ENCODE measurements at regions not wholly inside any gene's neighbourhood (a gene's known extent, or its start where the extent isn't known, plus 50 kb on each side); places are given as distances from the start of the nearest gene placed in this dataset.

- TF ChIP-seq TEAD4 (IDR thresholded peaks at IDR 0.05) (no peak), CREB1 (IDR thresholded peaks at IDR 0.05; ENCODE audit: low read depth) (no peak), FOXM1 (IDR thresholded peaks at IDR 0.05; ENCODE audit: borderline replicate concordance, low read depth) (no peak), NFIC (IDR thresholded peaks at IDR 0.05) (no peak)
- TF ChIP-seq, protein P1, sequence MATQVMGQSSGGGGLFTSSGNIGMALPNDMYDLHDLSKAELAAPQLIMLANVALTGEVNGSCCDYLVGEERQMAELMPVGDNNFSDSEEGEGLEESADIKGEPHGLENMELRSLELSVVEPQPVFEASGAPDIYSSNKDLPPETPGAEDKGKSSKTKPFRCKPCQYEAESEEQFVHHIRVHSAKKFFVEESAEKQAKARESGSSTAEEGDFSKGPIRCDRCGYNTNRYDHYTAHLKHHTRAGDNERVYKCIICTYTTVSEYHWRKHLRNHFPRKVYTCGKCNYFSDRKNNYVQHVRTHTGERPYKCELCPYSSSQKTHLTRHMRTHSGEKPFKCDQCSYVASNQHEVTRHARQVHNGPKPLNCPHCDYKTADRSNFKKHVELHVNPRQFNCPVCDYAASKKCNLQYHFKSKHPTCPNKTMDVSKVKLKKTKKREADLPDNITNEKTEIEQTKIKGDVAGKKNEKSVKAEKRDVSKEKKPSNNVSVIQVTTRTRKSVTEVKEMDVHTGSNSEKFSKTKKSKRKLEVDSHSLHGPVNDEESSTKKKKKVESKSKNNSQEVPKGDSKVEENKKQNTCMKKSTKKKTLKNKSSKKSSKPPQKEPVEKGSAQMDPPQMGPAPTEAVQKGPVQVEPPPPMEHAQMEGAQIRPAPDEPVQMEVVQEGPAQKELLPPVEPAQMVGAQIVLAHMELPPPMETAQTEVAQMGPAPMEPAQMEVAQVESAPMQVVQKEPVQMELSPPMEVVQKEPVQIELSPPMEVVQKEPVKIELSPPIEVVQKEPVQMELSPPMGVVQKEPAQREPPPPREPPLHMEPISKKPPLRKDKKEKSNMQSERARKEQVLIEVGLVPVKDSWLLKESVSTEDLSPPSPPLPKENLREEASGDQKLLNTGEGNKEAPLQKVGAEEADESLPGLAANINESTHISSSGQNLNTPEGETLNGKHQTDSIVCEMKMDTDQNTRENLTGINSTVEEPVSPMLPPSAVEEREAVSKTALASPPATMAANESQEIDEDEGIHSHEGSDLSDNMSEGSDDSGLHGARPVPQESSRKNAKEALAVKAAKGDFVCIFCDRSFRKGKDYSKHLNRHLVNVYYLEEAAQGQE (IDR thresholded peaks at IDR 0.05; ENCODE audit: low read depth), result no peak
Observed at GRCh38 chr5:110812639-110813038, 73.8 kb downstream of the SLC25A46 start.

DNA sequence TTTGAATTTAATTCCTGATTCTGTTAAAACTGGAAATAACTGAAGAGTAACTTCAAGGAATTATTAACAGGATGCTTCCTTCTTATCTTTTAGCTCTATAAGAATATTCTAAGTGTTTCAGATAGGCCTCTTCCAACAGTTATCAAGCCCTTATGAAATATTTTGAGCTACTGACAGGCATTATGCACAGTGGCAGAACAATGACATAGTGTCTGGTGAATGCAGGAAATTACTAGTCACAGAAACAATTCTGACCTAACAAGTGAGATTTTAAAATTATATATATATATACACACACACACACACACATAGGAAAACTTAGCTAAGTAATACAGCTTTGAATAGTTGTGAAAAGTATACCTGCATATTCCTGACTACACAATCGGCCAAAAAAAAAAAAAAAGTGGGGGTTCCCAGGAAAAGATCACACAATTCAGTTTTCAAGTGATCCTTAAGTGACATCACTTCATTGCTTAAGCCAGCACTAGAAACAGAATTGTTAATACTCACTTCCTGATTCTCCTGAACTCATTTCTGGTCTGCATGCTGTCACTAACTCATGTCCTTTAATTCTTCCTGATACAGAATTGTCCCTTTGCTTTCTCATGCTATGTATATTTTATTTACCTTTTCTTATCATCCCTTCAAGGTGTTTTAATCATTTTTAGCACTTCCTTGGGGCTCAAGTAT, 77.3 kb downstream of the SLC25A46 start:
- TF ChIP-seq CEBPB (IDR thresholded peaks at IDR 0.05), result no peak
- no peak for TF ChIP-seq TEAD4 (IDR thresholded peaks at IDR 0.05)
- TF ChIP-seq NFIC (IDR thresholded peaks at IDR 0.05), result no peak
- TF ChIP-seq YY1 (IDR thresholded peaks at IDR 0.05; ENCODE audit: low read depth), result no peak
- TF ChIP-seq FOXM1 (IDR thresholded peaks at IDR 0.05; ENCODE audit: borderline replicate concordance, low read depth), result no peak
- no peak for TF ChIP-seq EGR1 (IDR thresholded peaks at IDR 0.05)
- TF ChIP-seq, protein P2, sequence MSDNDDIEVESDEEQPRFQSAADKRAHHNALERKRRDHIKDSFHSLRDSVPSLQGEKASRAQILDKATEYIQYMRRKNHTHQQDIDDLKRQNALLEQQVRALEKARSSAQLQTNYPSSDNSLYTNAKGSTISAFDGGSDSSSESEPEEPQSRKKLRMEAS (IDR thresholded peaks at IDR 0.05), result no peak
- TF ChIP-seq TCF12 (IDR thresholded peaks at IDR 0.05; ENCODE audit: low read depth), result no peak

DNA sequence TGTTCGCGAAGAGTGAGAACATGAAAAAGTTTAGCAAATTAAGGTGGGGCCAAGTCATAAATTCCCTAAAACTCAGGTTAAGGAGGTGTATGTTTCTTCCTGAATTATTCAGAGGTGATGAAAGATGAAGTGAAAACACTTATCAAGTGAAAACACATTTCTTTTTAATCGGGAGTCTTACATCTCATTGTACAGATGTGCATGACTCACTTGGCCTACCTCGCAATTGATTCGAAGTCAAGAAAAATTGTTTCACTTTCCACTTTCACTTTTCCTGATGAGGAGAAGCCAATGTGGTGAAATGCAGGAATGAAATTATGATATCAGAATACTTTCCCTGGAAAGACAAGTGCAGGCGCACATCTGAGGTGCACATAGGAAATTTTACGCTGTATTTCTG, 78.7 kb downstream of the SLC25A46 start:
- TF ChIP-seq, protein P1 (IDR thresholded peaks at IDR 0.05; ENCODE audit: low read depth), result no peak
- TF ChIP-seq NFIC (IDR thresholded peaks at IDR 0.05) (no peak), EP300 (IDR thresholded peaks at IDR 0.05; ENCODE audit: borderline replicate concordance) (no peak), EGR1 (IDR thresholded peaks at IDR 0.05) (no peak), TEAD4 (IDR thresholded peaks at IDR 0.05) (no peak), YY1 (IDR thresholded peaks at IDR 0.05; ENCODE audit: low read depth) (no peak), TAF1 (IDR thresholded peaks at IDR 0.05; ENCODE audit: low read depth) (no peak), CEBPB (IDR thresholded peaks at IDR 0.05) (no peak), TCF12 (IDR thresholded peaks at IDR 0.05; ENCODE audit: low read depth) (no peak), RAD21 (IDR thresholded peaks at IDR 0.05; ENCODE audit: low read depth) (no peak), FOXM1 (IDR thresholded peaks at IDR 0.05; ENCODE audit: borderline replicate concordance, low read depth) (no peak), CREB1 (IDR thresholded peaks at IDR 0.05; ENCODE audit: low read depth) (no peak), ZBTB7A (IDR thresholded peaks at IDR 0.05; ENCODE audit: low read depth) (no peak)
- TF ChIP-seq, protein P2 (IDR thresholded peaks at IDR 0.05), result no peak
- TF ChIP-seq, protein P3, sequence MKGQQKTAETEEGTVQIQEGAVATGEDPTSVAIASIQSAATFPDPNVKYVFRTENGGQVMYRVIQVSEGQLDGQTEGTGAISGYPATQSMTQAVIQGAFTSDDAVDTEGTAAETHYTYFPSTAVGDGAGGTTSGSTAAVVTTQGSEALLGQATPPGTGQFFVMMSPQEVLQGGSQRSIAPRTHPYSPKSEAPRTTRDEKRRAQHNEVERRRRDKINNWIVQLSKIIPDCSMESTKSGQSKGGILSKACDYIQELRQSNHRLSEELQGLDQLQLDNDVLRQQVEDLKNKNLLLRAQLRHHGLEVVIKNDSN (IDR thresholded peaks at IDR 0.05), result no peak

DNA sequence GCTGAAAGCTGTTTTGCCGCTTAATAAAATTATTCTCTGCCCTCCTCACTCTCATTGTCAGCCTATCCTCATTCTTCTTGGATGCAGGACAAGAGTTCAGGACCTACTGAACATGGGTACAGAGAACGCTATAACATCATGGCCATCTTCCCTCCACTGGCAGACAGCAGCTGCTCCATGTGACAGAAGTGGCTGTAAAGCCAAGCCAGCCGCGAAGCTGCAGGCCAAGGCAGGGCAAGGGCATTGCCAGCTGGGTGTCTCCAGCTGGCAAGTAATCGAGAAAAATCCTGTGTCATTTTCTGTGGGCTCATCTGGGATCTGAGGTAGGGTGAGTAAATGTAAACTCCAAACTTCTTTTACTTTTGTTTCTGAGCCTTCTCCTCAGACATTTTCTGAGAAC, 84.8 kb downstream of the SLC25A46 start:
- TF ChIP-seq, protein P3 (IDR thresholded peaks at IDR 0.05), result no peak
- TF ChIP-seq, protein P2 (IDR thresholded peaks at IDR 0.05), result no peak
- TF ChIP-seq FOXM1 (IDR thresholded peaks at IDR 0.05; ENCODE audit: borderline replicate concordance, low read depth) (no peak), TCF12 (IDR thresholded peaks at IDR 0.05; ENCODE audit: low read depth) (no peak), YY1 (IDR thresholded peaks at IDR 0.05; ENCODE audit: low read depth) (no peak), RAD21 (IDR thresholded peaks at IDR 0.05; ENCODE audit: low read depth) (no peak), CREB1 (IDR thresholded peaks at IDR 0.05; ENCODE audit: low read depth) (no peak), EP300 (IDR thresholded peaks at IDR 0.05; ENCODE audit: borderline replicate concordance) (no peak), CEBPB (IDR thresholded peaks at IDR 0.05) (no peak), EGR1 (IDR thresholded peaks at IDR 0.05) (no peak), TEAD4 (IDR thresholded peaks at IDR 0.05) (no peak), NFIC (IDR thresholded peaks at IDR 0.05) (no peak), ZBTB7A (IDR thresholded peaks at IDR 0.05; ENCODE audit: low read depth) (no peak), TAF1 (IDR thresholded peaks at IDR 0.05; ENCODE audit: low read depth) (no peak)
- TF ChIP-seq, protein P1 (IDR thresholded peaks at IDR 0.05; ENCODE audit: low read depth), result no peak

All from Ishikawa (cell line).